ENCODE measurements at regions not wholly inside any gene's neighbourhood (a gene's known extent, or its start where the extent isn't known, plus 50 kb on each side); places are given as distances from the start of the nearest gene placed in this dataset.

- 0 out of 2 replicates have a peak, but pooled peaks have one; percentile 27 for TF ChIP-seq FOXA1 (IDR thresholded peaks at IDR 0.05)
- peak; percentile 97 for TF ChIP-seq FOXA1 (CRISPR knock-in tag; IDR thresholded peaks at IDR 0.05)
- TF ChIP-seq FOXO1 (CRISPR knock-in tag; IDR thresholded peaks at IDR 0.05) = peak; percentile 99
- no peak for TF ChIP-seq AFF4 (CRISPR knock-in tag; IDR thresholded peaks at IDR 0.05)
- TF ChIP-seq, protein P1, sequence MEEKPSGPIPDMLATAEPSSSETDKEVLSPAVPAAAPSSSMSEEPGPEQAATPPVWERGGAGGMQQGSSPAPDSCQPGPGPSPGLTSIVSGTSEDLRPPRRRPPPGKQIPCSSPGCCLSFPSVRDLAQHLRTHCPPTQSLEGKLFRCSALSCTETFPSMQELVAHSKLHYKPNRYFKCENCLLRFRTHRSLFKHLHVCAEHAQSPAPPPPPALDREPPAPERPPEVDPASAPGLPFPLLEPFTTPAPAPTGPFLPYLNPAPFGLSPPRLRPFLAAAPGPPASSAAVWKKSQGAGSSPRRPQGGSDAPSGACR (CRISPR knock-in tag; IDR thresholded peaks at IDR 0.05) = 0 out of 2 replicates have a peak, but pooled peaks have one; percentile 37
- TF ChIP-seq MXI1 (IDR thresholded peaks at IDR 0.05; ENCODE audit: borderline replicate concordance, low read depth, low read length) = peak; percentile 23; the same call in 1 of the 3 replicates
- TF ChIP-seq ZNF670 (CRISPR knock-in tag; IDR thresholded peaks at IDR 0.05; ENCODE audit: borderline replicate concordance) = no peak
- no peak for TF ChIP-seq MTF1 (CRISPR knock-in tag; IDR thresholded peaks at IDR 0.05)
- TF ChIP-seq NPAS2 (CRISPR knock-in tag; IDR thresholded peaks at IDR 0.05; ENCODE audit: borderline replicate concordance) = no peak
- peak; percentile 56 for TF ChIP-seq GATAD1 (CRISPR knock-in tag; IDR thresholded peaks at IDR 0.05)
- TF ChIP-seq HNF4A (CRISPR knock-in tag; IDR thresholded peaks at IDR 0.05) = peak; percentile 98
- TF ChIP-seq FOSL1 (CRISPR knock-in tag; IDR thresholded peaks at IDR 0.05; ENCODE audit: borderline replicate concordance) = no peak
- peak; percentile 17; the same call in 1 of the 2 replicates for TF ChIP-seq RBFOX2 (IDR thresholded peaks at IDR 0.05; ENCODE audit: low read depth, low read length)
- TF ChIP-seq ZNF790 (CRISPR knock-in tag; IDR thresholded peaks at IDR 0.05; ENCODE audit: borderline replicate concordance) = no peak
- TF ChIP-seq ZFP62 (CRISPR knock-in tag; IDR thresholded peaks at IDR 0.05) = no peak
- TF ChIP-seq ZNF598 (CRISPR knock-in tag; IDR thresholded peaks at IDR 0.05; ENCODE audit: borderline replicate concordance) = no peak
- no peak for TF ChIP-seq EZH2 (conservative IDR thresholded peaks at IDR 0.05; ENCODE audit: low read depth, low read length)
- TF ChIP-seq, protein P2, sequence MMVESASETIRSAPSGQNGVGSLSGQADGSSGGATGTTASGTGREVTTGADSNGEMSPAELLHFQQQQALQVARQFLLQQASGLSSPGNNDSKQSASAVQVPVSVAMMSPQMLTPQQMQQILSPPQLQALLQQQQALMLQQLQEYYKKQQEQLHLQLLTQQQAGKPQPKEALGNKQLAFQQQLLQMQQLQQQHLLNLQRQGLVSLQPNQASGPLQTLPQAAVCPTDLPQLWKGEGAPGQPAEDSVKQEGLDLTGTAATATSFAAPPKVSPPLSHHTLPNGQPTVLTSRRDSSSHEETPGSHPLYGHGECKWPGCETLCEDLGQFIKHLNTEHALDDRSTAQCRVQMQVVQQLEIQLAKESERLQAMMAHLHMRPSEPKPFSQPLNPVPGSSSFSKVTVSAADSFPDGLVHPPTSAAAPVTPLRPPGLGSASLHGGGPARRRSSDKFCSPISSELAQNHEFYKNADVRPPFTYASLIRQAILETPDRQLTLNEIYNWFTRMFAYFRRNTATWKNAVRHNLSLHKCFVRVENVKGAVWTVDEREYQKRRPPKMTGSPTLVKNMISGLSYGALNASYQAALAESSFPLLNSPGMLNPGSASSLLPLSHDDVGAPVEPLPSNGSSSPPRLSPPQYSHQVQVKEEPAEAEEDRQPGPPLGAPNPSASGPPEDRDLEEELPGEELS (CRISPR knock-in tag; IDR thresholded peaks at IDR 0.05) = peak; percentile 98
- TF ChIP-seq ZNF234 (CRISPR knock-in tag; conservative IDR thresholded peaks at IDR 0.05) = no peak
- TF ChIP-seq RBM22 (optimal IDR thresholded peaks at IDR 0.05; ENCODE audit: low read length) = no peak
- no peak for TF ChIP-seq NFKB2 (CRISPR knock-in tag; IDR thresholded peaks at IDR 0.05; ENCODE audit: borderline replicate concordance)
- peak; percentile 71 for TF ChIP-seq ZNF629 (CRISPR knock-in tag; conservative IDR thresholded peaks at IDR 0.05)
- no peak for TF ChIP-seq MTF2 (CRISPR knock-in tag; IDR thresholded peaks at IDR 0.05; ENCODE audit: borderline replicate concordance)
- TF ChIP-seq, protein P3, sequence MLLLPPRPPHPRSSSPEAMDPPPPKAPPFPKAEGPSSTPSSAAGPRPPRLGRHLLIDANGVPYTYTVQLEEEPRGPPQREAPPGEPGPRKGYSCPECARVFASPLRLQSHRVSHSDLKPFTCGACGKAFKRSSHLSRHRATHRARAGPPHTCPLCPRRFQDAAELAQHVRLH (CRISPR knock-in tag; IDR thresholded peaks at IDR 0.05; ENCODE audit: borderline replicate concordance, low read depth) = 0 out of 2 replicates have a peak, but pooled peaks have one; percentile 54
- TF ChIP-seq, protein P4, sequence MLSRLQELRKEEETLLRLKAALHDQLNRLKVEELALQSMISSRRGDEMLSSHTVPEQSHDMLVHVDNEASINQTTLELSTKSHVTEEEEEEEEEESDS (CRISPR knock-in tag; IDR thresholded peaks at IDR 0.05; ENCODE audit: borderline replicate concordance) = no peak
These were observed 410.2 kb downstream of the ACTL7B start (continued) for GRCh38 chr9:108445431-108446071.

Data from HepG2 (cell line).